Ecto neural progenitor cell (in vitro differentiated cells): ENCODE measurements at regions not wholly inside any gene's neighbourhood (a gene's known extent, or its start where the extent isn't known, plus 50 kb on each side); places are given as distances from the start of the nearest gene placed in this dataset.
A peak's percentile ranks its signal among the peaks of the same experiment; 100 is the strongest.

ENCODE experiments used
- DNase-seq: peaks from one replicate; pipeline ENCODE4 v3.0.0-alpha.2; 2018; ENCODE audit warnings: low spot score

GRCh38 chr14:101467181-101467926, 93.9 kb upstream of the DIO3 start:
- peak; percentile 13 for DNase-seq

- DNase-seq, result peak; percentile 51
Measured at GRCh38 chr14:101469382-101470247, 91.7 kb upstream of the DIO3 start.

GRCh38 chr14:101470266-101470665, 91.0 kb upstream of the DIO3 start:
- DNase-seq, result peak; percentile 27

- DNase-seq, result peak; percentile 37
Measured at GRCh38 chr14:101471723-101472517, 89.4 kb upstream of the DIO3 start.

GRCh38 chr14:101472518-101472849, 88.8 kb upstream of the DIO3 start:
- DNase-seq, result peak; percentile 17

GRCh38 chr14:101473045-101473729, 88.1 kb upstream of the DIO3 start:
- DNase-seq, result peak; percentile 44

GRCh38 chr14:101473795-101474562, 87.3 kb upstream of the DIO3 start:
- peak; percentile 34 for DNase-seq

GRCh38 chr14:101474563-101475455, 86.5 kb upstream of the DIO3 start:
- peak; percentile 38 for DNase-seq

GRCh38 chr14:101475456-101476257, 85.6 kb upstream of the DIO3 start:
- peak; percentile 44 for DNase-seq

GRCh38 chr14:101476258-101476915, 84.9 kb upstream of the DIO3 start:
- DNase-seq, result peak; percentile 42

- DNase-seq, result peak; percentile 56
Measured at GRCh38 chr14:101476916-101477553, 84.3 kb upstream of the DIO3 start.

- no peak for DNase-seq
Measured at GRCh38 chr14:101477648-101478047, 83.6 kb upstream of the DIO3 start.

- peak; percentile 29 for DNase-seq
Measured at GRCh38 chr14:101478096-101478495, 83.2 kb upstream of the DIO3 start.

- peak; percentile 34 for DNase-seq
Measured at GRCh38 chr14:101478796-101479410, 82.4 kb upstream of the DIO3 start.

GRCh38 chr14:101480022-101480746, 81.1 kb upstream of the DIO3 start:
- DNase-seq, result peak; percentile 15

GRCh38 chr14:101480747-101481530, 80.4 kb upstream of the DIO3 start:
- DNase-seq, result peak; percentile 46
